ENCODE measurements at regions not wholly inside any gene's neighbourhood (a gene's known extent, or its start where the extent isn't known, plus 50 kb on each side); places are given as distances from the start of the nearest gene placed in this dataset.

DNA sequence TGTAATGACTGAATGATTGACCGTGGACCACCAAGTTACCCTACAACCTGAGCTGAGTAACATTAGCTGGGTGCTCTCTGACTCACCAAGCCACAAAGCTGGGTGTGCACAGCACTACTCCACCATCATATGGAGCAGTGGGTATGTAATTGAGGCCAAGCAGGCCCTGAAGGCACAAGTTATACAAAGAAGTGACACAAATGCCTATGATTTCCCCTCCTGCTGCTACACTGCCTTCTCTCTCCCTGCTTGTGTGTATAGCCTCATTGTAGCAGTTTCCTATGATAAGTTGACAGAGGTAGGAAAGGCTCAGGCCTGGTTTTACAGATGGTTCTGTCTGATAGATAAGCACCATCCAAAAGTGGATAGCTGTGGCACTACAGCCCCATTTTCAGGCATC lies 1327.2 kb upstream of the DDX18 start:
- TF ChIP-seq EZH2phosphoT487 (IDR thresholded peaks at IDR 0.05; ENCODE audit: borderline replicate concordance, low read length): no peak
- TF ChIP-seq, protein P1, sequence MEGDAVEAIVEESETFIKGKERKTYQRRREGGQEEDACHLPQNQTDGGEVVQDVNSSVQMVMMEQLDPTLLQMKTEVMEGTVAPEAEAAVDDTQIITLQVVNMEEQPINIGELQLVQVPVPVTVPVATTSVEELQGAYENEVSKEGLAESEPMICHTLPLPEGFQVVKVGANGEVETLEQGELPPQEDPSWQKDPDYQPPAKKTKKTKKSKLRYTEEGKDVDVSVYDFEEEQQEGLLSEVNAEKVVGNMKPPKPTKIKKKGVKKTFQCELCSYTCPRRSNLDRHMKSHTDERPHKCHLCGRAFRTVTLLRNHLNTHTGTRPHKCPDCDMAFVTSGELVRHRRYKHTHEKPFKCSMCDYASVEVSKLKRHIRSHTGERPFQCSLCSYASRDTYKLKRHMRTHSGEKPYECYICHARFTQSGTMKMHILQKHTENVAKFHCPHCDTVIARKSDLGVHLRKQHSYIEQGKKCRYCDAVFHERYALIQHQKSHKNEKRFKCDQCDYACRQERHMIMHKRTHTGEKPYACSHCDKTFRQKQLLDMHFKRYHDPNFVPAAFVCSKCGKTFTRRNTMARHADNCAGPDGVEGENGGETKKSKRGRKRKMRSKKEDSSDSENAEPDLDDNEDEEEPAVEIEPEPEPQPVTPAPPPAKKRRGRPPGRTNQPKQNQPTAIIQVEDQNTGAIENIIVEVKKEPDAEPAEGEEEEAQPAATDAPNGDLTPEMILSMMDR (IDR thresholded peaks at IDR 0.05; ENCODE audit: low read depth, low read length, poor library complexity, severe bottlenecking): no peak
